ENCODE measurements at regions not wholly inside any gene's neighbourhood (a gene's known extent, or its start where the extent isn't known, plus 50 kb on each side); places are given as distances from the start of the nearest gene placed in this dataset.

DNA sequence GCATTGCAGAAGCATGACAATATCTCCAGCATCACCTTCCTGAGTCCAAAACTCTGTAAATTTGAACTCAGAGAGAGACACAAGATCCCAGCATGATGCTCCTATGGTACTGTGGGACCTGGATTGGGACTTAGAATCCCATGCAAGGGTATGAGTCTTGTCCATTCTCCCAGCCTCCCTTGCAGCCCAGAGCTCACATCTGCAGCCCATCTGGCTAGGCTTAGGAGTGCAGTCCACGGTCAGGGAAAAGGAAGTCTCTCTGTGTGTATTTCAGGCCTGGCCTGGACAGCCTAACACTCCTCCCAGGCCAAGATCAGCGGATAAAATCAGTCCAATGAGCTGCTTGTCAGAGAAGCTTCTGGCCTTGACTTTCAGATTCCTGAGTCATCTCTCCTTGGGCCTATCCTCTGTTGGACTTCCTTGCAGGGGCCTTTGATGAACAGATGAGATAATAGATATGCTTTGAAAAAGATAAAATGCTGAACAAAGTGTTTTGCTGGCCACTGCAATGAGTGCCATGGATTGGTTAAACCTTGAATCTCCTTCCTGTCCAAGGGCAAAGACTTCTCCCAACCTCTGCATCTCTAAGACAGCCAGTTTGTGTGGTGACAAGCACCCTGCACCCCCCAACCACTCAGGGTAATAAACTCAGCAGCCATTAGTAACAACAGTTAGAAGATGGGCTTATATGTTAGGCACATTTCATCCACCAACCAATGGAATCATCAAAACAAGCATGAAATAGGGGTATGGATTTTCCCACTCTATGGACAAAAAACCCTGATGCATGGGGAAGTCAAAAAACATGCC, 412.8 kb upstream of the TBX3 start (continued):
- TF ChIP-seq, protein P1, sequence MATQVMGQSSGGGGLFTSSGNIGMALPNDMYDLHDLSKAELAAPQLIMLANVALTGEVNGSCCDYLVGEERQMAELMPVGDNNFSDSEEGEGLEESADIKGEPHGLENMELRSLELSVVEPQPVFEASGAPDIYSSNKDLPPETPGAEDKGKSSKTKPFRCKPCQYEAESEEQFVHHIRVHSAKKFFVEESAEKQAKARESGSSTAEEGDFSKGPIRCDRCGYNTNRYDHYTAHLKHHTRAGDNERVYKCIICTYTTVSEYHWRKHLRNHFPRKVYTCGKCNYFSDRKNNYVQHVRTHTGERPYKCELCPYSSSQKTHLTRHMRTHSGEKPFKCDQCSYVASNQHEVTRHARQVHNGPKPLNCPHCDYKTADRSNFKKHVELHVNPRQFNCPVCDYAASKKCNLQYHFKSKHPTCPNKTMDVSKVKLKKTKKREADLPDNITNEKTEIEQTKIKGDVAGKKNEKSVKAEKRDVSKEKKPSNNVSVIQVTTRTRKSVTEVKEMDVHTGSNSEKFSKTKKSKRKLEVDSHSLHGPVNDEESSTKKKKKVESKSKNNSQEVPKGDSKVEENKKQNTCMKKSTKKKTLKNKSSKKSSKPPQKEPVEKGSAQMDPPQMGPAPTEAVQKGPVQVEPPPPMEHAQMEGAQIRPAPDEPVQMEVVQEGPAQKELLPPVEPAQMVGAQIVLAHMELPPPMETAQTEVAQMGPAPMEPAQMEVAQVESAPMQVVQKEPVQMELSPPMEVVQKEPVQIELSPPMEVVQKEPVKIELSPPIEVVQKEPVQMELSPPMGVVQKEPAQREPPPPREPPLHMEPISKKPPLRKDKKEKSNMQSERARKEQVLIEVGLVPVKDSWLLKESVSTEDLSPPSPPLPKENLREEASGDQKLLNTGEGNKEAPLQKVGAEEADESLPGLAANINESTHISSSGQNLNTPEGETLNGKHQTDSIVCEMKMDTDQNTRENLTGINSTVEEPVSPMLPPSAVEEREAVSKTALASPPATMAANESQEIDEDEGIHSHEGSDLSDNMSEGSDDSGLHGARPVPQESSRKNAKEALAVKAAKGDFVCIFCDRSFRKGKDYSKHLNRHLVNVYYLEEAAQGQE (IDR thresholded peaks at IDR 0.05; ENCODE audit: borderline replicate concordance), result no peak
- TF ChIP-seq, protein P1 (CRISPR knock-in tag; IDR thresholded peaks at IDR 0.05; ENCODE audit: low read depth), result no peak
- TF ChIP-seq, protein P2, sequence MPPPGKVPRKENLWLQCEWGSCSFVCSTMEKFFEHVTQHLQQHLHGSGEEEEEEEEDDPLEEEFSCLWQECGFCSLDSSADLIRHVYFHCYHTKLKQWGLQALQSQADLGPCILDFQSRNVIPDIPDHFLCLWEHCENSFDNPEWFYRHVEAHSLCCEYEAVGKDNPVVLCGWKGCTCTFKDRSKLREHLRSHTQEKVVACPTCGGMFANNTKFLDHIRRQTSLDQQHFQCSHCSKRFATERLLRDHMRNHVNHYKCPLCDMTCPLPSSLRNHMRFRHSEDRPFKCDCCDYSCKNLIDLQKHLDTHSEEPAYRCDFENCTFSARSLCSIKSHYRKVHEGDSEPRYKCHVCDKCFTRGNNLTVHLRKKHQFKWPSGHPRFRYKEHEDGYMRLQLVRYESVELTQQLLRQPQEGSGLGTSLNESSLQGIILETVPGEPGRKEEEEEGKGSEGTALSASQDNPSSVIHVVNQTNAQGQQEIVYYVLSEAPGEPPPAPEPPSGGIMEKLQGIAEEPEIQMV (tag; conservative IDR thresholded peaks at IDR 0.05; ENCODE audit: low read depth), result no peak
- TF ChIP-seq COPS2 (conservative IDR thresholded peaks at IDR 0.05) (no peak), HMG20A (CRISPR knock-in tag; conservative IDR thresholded peaks at IDR 0.05) (no peak), CREB1 (IDR thresholded peaks at IDR 0.05) (no peak), CREB1 (CRISPR knock-in tag; IDR thresholded peaks at IDR 0.05) (no peak), ARID2 (IDR thresholded peaks at IDR 0.05) (no peak), ETV5 (CRISPR knock-in tag; IDR thresholded peaks at IDR 0.05; ENCODE audit: low read depth) (no peak), XRCC3 (IDR thresholded peaks at IDR 0.05) (no peak), ASH1L (IDR thresholded peaks at IDR 0.05; ENCODE audit: borderline replicate concordance, low read depth, partially characterized antibody) (no peak), MAFG (tag; conservative IDR thresholded peaks at IDR 0.05) (peak; percentile 75)
- TF ChIP-seq, protein P3, sequence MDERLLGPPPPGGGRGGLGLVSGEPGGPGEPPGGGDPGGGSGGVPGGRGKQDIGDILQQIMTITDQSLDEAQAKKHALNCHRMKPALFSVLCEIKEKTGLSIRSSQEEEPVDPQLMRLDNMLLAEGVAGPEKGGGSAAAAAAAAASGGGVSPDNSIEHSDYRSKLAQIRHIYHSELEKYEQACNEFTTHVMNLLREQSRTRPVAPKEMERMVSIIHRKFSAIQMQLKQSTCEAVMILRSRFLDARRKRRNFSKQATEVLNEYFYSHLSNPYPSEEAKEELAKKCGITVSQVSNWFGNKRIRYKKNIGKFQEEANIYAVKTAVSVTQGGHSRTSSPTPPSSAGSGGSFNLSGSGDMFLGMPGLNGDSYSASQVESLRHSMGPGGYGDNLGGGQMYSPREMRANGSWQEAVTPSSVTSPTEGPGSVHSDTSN (CRISPR knock-in tag; IDR thresholded peaks at IDR 0.05; ENCODE audit: low read depth), result no peak
- TF ChIP-seq, protein P3 (tag; conservative IDR thresholded peaks at IDR 0.05; ENCODE audit: low read depth), result 0 out of 2 replicates have a peak, but pooled peaks have one; percentile 4
- TF ChIP-seq, protein P4, sequence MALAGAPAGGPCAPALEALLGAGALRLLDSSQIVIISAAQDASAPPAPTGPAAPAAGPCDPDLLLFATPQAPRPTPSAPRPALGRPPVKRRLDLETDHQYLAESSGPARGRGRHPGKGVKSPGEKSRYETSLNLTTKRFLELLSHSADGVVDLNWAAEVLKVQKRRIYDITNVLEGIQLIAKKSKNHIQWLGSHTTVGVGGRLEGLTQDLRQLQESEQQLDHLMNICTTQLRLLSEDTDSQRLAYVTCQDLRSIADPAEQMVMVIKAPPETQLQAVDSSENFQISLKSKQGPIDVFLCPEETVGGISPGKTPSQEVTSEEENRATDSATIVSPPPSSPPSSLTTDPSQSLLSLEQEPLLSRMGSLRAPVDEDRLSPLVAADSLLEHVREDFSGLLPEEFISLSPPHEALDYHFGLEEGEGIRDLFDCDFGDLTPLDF (CRISPR knock-in tag; IDR thresholded peaks at IDR 0.05), result no peak

All from K562 (cell line).